ENCODE measurements at regions not wholly inside any gene's neighbourhood (a gene's known extent, or its start where the extent isn't known, plus 50 kb on each side); places are given as distances from the start of the nearest gene placed in this dataset.

- no peak overlapping the region for H3K4me3 ChIP-seq (ENCODE audit: low read depth, poor library complexity, severe bottlenecking)
- DNase-seq (ENCODE audit: low spot score in 2 of 2): peak in 1 of 2 donors; percentile 50
- intact Hi-C loops (cut with DNase I; ENCODE audit: low total_unique reads): no loop called here
- 78 to 80% methylated on average over 8 of the region's 8 CpGs for WGBS, 2 donors
- TF ChIP-seq CTCF (IDR thresholded peaks at IDR 0.05): no peak
- no peak for TF ChIP-seq POLR2A (IDR thresholded peaks at IDR 0.05)
These were observed 153.5 kb upstream of the KCNG1 start for GRCh38 chr20:51176446-51176845.

GRCh38 chr20:51175724-51176123 lies 152.8 kb upstream of the KCNG1 start:
- TF ChIP-seq POLR2A (IDR thresholded peaks at IDR 0.05) (no peak), CTCF (IDR thresholded peaks at IDR 0.05) (no peak)
- 84 to 94% methylated on average over 5 of the region's 5 CpGs for WGBS, 2 donors
- peak in 1 of 2 donors; percentile 71 for DNase-seq (ENCODE audit: low spot score in 2 of 2)
- intact Hi-C loops (cut with DNase I; ENCODE audit: low total_unique reads): no loop called here
- H3K4me3 ChIP-seq (ENCODE audit: low read depth, poor library complexity, severe bottlenecking): no peak overlapping the region

GRCh38 chr20:51175156-51175555 lies 152.2 kb upstream of the KCNG1 start:
- intact Hi-C loops (cut with DNase I; ENCODE audit: low total_unique reads): no loop called here
- peak in 1 of 2 donors; percentile 50 for DNase-seq (ENCODE audit: low spot score in 2 of 2)
- TF ChIP-seq CTCF (IDR thresholded peaks at IDR 0.05) (no peak), POLR2A (IDR thresholded peaks at IDR 0.05) (no peak)
- H3K4me3 ChIP-seq (ENCODE audit: low read depth, poor library complexity, severe bottlenecking): no peak overlapping the region
- 90 to 93% methylated on average over 10 of the region's 10 CpGs for WGBS, 2 donors

- DNase-seq (ENCODE audit: low spot score in 2 of 2): peak in 1 of 2 donors; percentile 20
- whole genome bisulfite sequencing, 2 donors: 88 to 90% methylated on average over 2 of the region's 2 CpGs
- H3K4me3 ChIP-seq (ENCODE audit: low read depth, poor library complexity, severe bottlenecking): no peak overlapping the region
- TF ChIP-seq CTCF (IDR thresholded peaks at IDR 0.05): no peak
- no peak for TF ChIP-seq POLR2A (IDR thresholded peaks at IDR 0.05)
- intact Hi-C loops (cut with DNase I; ENCODE audit: low total_unique reads): no loop called here
These were observed 151.6 kb upstream of the KCNG1 start for GRCh38 chr20:51174536-51174935.

GRCh38 chr20:51172558-51173428 lies 149.9 kb upstream of the KCNG1 start:
- TF ChIP-seq CTCF (IDR thresholded peaks at IDR 0.05) (no peak), POLR2A (IDR thresholded peaks at IDR 0.05) (no peak)
- 85 to 86% methylated on average over 6 of the region's 6 CpGs for WGBS, 2 donors
- no peak overlapping the region for H3K4me3 ChIP-seq (ENCODE audit: low read depth, poor library complexity, severe bottlenecking)
- DNase-seq (ENCODE audit: low spot score in 2 of 2): peak in 1 of 2 donors; percentile 37
- intact Hi-C loops (cut with DNase I; ENCODE audit: low total_unique reads): no loop called here

All from lower leg skin (tissue), 4 donors.